Right lobe of liver (tissue), 6 donors: ENCODE measurements at regions not wholly inside any gene's neighbourhood (a gene's known extent, or its start where the extent isn't known, plus 50 kb on each side); places are given as distances from the start of the nearest gene placed in this dataset.

Experiments used
- ATAC-seq, 4 donors: fragments of 200-7000 bp; cut with Tn5 transposase; one replicate each; pipeline ENCODE4 v1.9.1; 2020; ENCODE audit warnings: mild to moderate bottlenecking in 4 of 4, moderate library complexity in 4 of 4
- DNase-seq, 3 donors: peaks; one replicate each; pipeline ENCODE4 v3.0.0-alpha.2; 2020
- H3K27ac ChIP-seq, 3 donors: fragments of 200-600 bp; one replicate each; pipeline ENCODE4 v1.8.0; 2022
- H3K27me3 ChIP-seq, 2 donors: fragments of 200-600 bp; one replicate each; pipeline ENCODE4 v1.8.0; 2022
- H3K36me3 ChIP-seq, 4 donors: fragments of 200-600 bp; sonication (generic) in 1 of 4; one replicate each; pipeline versions ENCODE4 v1.5.1 to v1.8.0; 2017 to 2022; ENCODE audit warnings: control low read depth in 1 of 4
- H3K4me1 ChIP-seq, 4 donors: fragments of 200-600 bp; sonication (generic) in 1 of 4; one replicate each; pipeline versions ENCODE4 v1.5.1 to v1.8.0; 2017 to 2022; ENCODE audit warnings: control low read depth in 1 of 4
- H3K4me3 ChIP-seq, 3 donors: fragments of 200-600 bp; one replicate each; pipeline ENCODE4 v1.8.0; 2022
- H3K9me3 ChIP-seq, 4 donors: fragments of 200-600 bp; sonication (generic) in 1 of 4; one replicate each; pipeline versions ENCODE4 v1.5.1 to v1.8.0; 2017 to 2022; ENCODE audit warnings: control low read depth in 1 of 4
- CTCF ChIP-seq, 4 donors: fragments of 200-600 bp in 3 of 4; fragments of 450-650 bp in 1 of 4; IDR thresholded peaks; one replicate each; pipeline versions ENCODE4 v1.5.1 to v1.8.0; 2016 to 2022; ENCODE audit warnings: antibody characterized with exemption in 4 of 4, mild to moderate bottlenecking in 2 of 4
- POLR2A ChIP-seq: fragments of 450-650 bp; IDR thresholded peaks from one replicate; pipeline ENCODE4 v1.6.1; 2017; ENCODE audit warnings: antibody characterized with exemption, mild to moderate bottlenecking
- WGBS: methylation state at CpG from one replicate; pipeline ENCODE4 v1.1.6; 2018; ENCODE audit warnings: low coverage, low lambda C conversion rate; ENCODE audit not compliant: insufficient coverage; ENCODE audit errors: missing lambda C conversion rate; 5-methylcytosine and 5-hydroxymethylcytosine counted together
- intact Hi-C, 2 donors: fragments of 100-400 bp; cut with DNase I; formaldehyde crosslinking; loops; one replicate each; pipeline versions ENCODE4 v1.11.2 to v1.14.1; 2022
- donor health status: DM: no; HTN: yes; CAD: no.
- donor health status: DM: no; HTN: no; CAD: no.
- donor health status: DM: no; HTN: no; CAD: no.
- donor health status: DM: no; HTN: yes; CAD: no.
- donor health status: DM: no; HTN: yes; CAD: no.

- no peaks in the 10 kb centered on the region for H3K36me3 ChIP-seq
- H3K4me3 ChIP-seq = no peak overlapping the region
- H3K4me1 ChIP-seq = no peaks in the 10 kb centered on the region
- DNase-seq (no peak), ATAC-seq (no peak)
- no peak overlapping the region for H3K27ac ChIP-seq
- H3K27me3 ChIP-seq = no peaks in the 10 kb centered on the region
- TF ChIP-seq POLR2A (no peak), CTCF (IDR thresholded peaks at IDR 0.05) (no peak)
- no peaks in the 10 kb centered on the region for H3K9me3 ChIP-seq
- intact Hi-C loops = no loop called here
- 38% methylated on average over 13 of the region's 13 CpGs for whole genome bisulfite sequencing
These were observed 169.7 kb upstream of the APCDD1 start for GRCh38 chr18:10284540-10285282.

- 45% methylated on average over 3 of the region's 3 CpGs for WGBS
- H3K27me3 ChIP-seq = no peaks in the 10 kb centered on the region
- TF ChIP-seq CTCF (IDR thresholded peaks at IDR 0.05) = no peak
- no peak for TF ChIP-seq POLR2A
- intact Hi-C loops = no loop called here
- H3K4me3 ChIP-seq = no peak overlapping the region
- no peaks in the 10 kb centered on the region for H3K36me3 ChIP-seq
- DNase-seq (no peak), ATAC-seq (no peak)
- no peaks in the 10 kb centered on the region for H3K4me1 ChIP-seq
- H3K27ac ChIP-seq = no peak overlapping the region
- no peaks in the 10 kb centered on the region for H3K9me3 ChIP-seq
These were observed 169.2 kb upstream of the APCDD1 start for GRCh38 chr18:10285283-10285640.

GRCh38 chr18:10286580-10287150, 167.8 kb upstream of the APCDD1 start:
- no peak for DNase-seq
- no peak for ATAC-seq
- 70% methylated on average over 2 of the region's 8 CpGs for WGBS
- TF ChIP-seq CTCF (IDR thresholded peaks at IDR 0.05) (no peak), POLR2A (no peak)
- H3K36me3 ChIP-seq = no peaks in the 10 kb centered on the region
- H3K27me3 ChIP-seq = no peaks in the 10 kb centered on the region
- no peaks in the 10 kb centered on the region for H3K9me3 ChIP-seq
- intact Hi-C loops = no loop called here
- no peak overlapping the region for H3K4me3 ChIP-seq
- H3K27ac ChIP-seq = no peak overlapping the region
- no peaks in the 10 kb centered on the region for H3K4me1 ChIP-seq

- Histone ChIP-seq H3K4me1 (no peaks in the 10 kb centered on the region), H3K9me3 (no peaks in the 10 kb centered on the region), H3K36me3 (no peaks in the 10 kb centered on the region), H3K27ac (no peak overlapping the region), H3K27me3 (no peaks in the 10 kb centered on the region), H3K4me3 (no peak overlapping the region)
- intact Hi-C loops = no loop called here
- no peak for ATAC-seq
- DNase-seq = no peak
- 44% methylated on average over 4 of the region's 4 CpGs for WGBS
- TF ChIP-seq POLR2A (no peak), CTCF (IDR thresholded peaks at IDR 0.05) (no peak)
These were observed 165.2 kb upstream of the APCDD1 start for GRCh38 chr18:10289251-10289650.
